ENCODE measurements at regions not wholly inside any gene's neighbourhood (a gene's known extent, or its start where the extent isn't known, plus 50 kb on each side); places are given as distances from the start of the nearest gene placed in this dataset.

GRCh38 chr18:2425426-2426317 lies 145.6 kb downstream of the METTL4 start:
- no peak for ATAC-seq
- no peak for TF ChIP-seq TOX (CRISPR knock-in tag; IDR thresholded peaks at IDR 0.05; ENCODE audit: borderline replicate concordance)
- TF ChIP-seq GLIS3 (CRISPR knock-in tag; IDR thresholded peaks at IDR 0.05): no peak
- TF ChIP-seq PPARA (CRISPR knock-in tag; IDR thresholded peaks at IDR 0.05; ENCODE audit: borderline replicate concordance): no peak
- no peak for TF ChIP-seq ZC3H10 (CRISPR knock-in tag; IDR thresholded peaks at IDR 0.05)
- no peak for TF ChIP-seq POU6F1 (CRISPR knock-in tag; IDR thresholded peaks at IDR 0.05; ENCODE audit: borderline replicate concordance, low read depth)
- no peak for TF ChIP-seq SNAI2 (CRISPR knock-in tag; IDR thresholded peaks at IDR 0.05)
- no peak for TF ChIP-seq ZNF8 (CRISPR knock-in tag; IDR thresholded peaks at IDR 0.05)
- TF ChIP-seq CREB5 (CRISPR knock-in tag; IDR thresholded peaks at IDR 0.05; ENCODE audit: low read depth): no peak
- no peak for TF ChIP-seq CSDC2 (CRISPR knock-in tag; IDR thresholded peaks at IDR 0.05)
- no peak for TF ChIP-seq ISL1 (CRISPR knock-in tag; IDR thresholded peaks at IDR 0.05)
- TF ChIP-seq RARB (CRISPR knock-in tag; IDR thresholded peaks at IDR 0.05): no peak
- TF ChIP-seq ESRRG (CRISPR knock-in tag; IDR thresholded peaks at IDR 0.05): no peak
- TF ChIP-seq ARNTL (CRISPR knock-in tag; IDR thresholded peaks at IDR 0.05; ENCODE audit: borderline replicate concordance, low read depth): no peak
- no peak for TF ChIP-seq TSHZ2 (CRISPR knock-in tag; IDR thresholded peaks at IDR 0.05)

- no peak for ATAC-seq
- TF ChIP-seq ZFP30 (CRISPR knock-in tag; IDR thresholded peaks at IDR 0.05) (no peak), PATZ1 (CRISPR knock-in tag; IDR thresholded peaks at IDR 0.05; ENCODE audit: borderline replicate concordance) (no peak), ZC3H10 (CRISPR knock-in tag; IDR thresholded peaks at IDR 0.05) (no peak), ZNF70 (CRISPR knock-in tag; IDR thresholded peaks at IDR 0.05) (no peak), TSHZ2 (CRISPR knock-in tag; IDR thresholded peaks at IDR 0.05) (no peak), OSR1 (CRISPR knock-in tag; IDR thresholded peaks at IDR 0.05) (no peak), SNAI2 (CRISPR knock-in tag; IDR thresholded peaks at IDR 0.05) (no peak), ZFP3 (CRISPR knock-in tag; IDR thresholded peaks at IDR 0.05) (no peak), GLIS3 (CRISPR knock-in tag; IDR thresholded peaks at IDR 0.05) (no peak), RARB (CRISPR knock-in tag; IDR thresholded peaks at IDR 0.05) (no peak), PPARA (CRISPR knock-in tag; IDR thresholded peaks at IDR 0.05; ENCODE audit: borderline replicate concordance) (no peak), BACH2 (CRISPR knock-in tag; IDR thresholded peaks at IDR 0.05; ENCODE audit: borderline replicate concordance) (no peak), POU6F1 (CRISPR knock-in tag; IDR thresholded peaks at IDR 0.05; ENCODE audit: borderline replicate concordance, low read depth) (no peak), ZNF8 (CRISPR knock-in tag; IDR thresholded peaks at IDR 0.05) (no peak)
Observed at GRCh38 chr18:2430191-2430590, 141.1 kb downstream of the METTL4 start.

Data from SK-N-SH treated with all-trans-retinoic acid at 6 μM for 48 hours (cell line).